BE2C (cell line): ENCODE measurements at regions not wholly inside any gene's neighbourhood (a gene's known extent, or its start where the extent isn't known, plus 50 kb on each side); places are given as distances from the start of the nearest gene placed in this dataset.
A peak's percentile ranks its signal among the peaks of the same experiment; 100 is the strongest.

ENCODE experiments used
- DNase-seq: peaks from one replicate; pipeline ENCODE4 v3.0.0-alpha.2; 2020
- H3K27me3 ChIP-seq: fragments of 250-450 bp; sonication (Bioruptor Pico); 2 replicates; pipeline ENCODE4 v1.5.1; 2020; ENCODE audit warnings: mild to moderate bottlenecking
- H3K36me3 ChIP-seq: fragments of 250-450 bp; sonication (Bioruptor Pico); 2 replicates; pipeline ENCODE4 v1.5.1; 2020; ENCODE audit warnings: mild to moderate bottlenecking
- H3K4me1 ChIP-seq: fragments of 250-450 bp; sonication (Bioruptor Pico); 2 replicates; pipeline ENCODE4 v1.5.1; 2020
- H3K4me3 ChIP-seq: 2 replicates; pipeline ENCODE4 v1.5.1; 2011; ENCODE audit warnings: low read depth, low read length
- H3K9me3 ChIP-seq: fragments of 250-450 bp; sonication (Bioruptor Pico); 2 replicates; pipeline ENCODE4 v1.5.1; 2020
- TF ChIP-seq, protein P1 (sequence below): IDR thresholded peaks from 2 replicates; pipeline ENCODE4 v1.5.1; 2012; ENCODE audit warnings: mild to moderate bottlenecking, low read depth, low read length

DNA sequence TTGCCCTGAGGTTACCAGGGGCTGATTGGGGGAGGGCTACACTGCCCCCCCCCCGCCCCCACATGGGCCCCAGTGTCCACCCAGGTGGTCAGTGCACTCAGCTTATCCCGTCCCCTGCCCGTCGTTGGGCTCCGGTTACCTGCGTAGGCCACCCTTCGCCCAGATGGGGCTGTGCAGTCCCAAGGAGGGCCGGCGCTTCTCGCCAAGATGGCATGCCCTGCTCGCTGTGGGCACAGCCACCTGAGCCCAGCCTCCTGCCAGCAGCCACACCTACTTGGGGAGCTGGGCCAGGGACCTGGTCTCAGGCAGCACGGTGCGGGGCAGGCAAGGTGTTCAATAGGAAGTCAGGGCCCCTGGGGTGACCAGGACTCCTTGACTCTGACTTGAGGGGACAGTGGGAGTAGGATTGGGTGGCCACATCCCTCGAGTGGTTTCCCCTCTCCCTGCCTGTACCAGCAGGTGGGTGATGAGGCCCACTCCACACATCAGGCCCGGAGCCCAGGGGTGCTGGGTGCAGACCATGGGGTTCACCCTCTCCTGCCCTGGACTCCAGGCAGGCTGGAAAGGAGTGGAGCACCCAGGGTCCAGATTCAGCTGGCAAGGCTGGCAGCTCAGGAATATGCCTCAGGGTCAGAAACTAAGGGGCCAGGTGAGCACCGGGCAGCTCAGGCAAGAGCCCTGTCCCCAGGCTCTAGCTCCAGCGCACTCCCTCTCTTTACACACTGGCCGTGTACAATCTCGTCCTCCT lies 170.3 kb downstream of the GLI2 start:
- TF ChIP-seq, protein P1, sequence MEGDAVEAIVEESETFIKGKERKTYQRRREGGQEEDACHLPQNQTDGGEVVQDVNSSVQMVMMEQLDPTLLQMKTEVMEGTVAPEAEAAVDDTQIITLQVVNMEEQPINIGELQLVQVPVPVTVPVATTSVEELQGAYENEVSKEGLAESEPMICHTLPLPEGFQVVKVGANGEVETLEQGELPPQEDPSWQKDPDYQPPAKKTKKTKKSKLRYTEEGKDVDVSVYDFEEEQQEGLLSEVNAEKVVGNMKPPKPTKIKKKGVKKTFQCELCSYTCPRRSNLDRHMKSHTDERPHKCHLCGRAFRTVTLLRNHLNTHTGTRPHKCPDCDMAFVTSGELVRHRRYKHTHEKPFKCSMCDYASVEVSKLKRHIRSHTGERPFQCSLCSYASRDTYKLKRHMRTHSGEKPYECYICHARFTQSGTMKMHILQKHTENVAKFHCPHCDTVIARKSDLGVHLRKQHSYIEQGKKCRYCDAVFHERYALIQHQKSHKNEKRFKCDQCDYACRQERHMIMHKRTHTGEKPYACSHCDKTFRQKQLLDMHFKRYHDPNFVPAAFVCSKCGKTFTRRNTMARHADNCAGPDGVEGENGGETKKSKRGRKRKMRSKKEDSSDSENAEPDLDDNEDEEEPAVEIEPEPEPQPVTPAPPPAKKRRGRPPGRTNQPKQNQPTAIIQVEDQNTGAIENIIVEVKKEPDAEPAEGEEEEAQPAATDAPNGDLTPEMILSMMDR, result no peak
- Histone ChIP-seq H3K4me3 (no peak overlapping the region), H3K9me3 (no peaks in the 10 kb centered on the region), H3K4me1 (peaks cover 18% of the 10 kb centered on the region), H3K27me3 (no peaks in the 10 kb centered on the region), H3K36me3 (no peaks in the 10 kb centered on the region)
- no peak for DNase-seq

DNA sequence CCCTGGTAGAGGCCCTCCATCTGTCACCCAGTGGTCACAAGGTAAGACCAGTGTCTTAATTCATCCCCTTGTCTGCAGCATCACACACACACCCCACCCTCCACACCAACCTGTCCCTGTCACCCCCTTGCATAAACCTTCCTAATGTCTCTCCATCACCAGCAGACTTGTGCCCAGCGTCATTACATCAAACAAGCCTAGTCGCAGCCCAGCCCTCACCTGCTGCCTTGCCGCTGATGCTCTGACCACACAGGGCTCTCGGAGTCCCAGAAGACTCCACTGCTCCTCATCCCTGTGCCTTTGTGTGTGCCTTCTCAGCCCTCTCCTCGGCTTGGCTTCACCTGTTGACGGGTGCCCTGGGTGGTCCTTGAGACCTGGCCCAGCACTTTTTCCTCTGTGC lies 171.2 kb downstream of the GLI2 start:
- TF ChIP-seq, protein P1, result no peak

DNA sequence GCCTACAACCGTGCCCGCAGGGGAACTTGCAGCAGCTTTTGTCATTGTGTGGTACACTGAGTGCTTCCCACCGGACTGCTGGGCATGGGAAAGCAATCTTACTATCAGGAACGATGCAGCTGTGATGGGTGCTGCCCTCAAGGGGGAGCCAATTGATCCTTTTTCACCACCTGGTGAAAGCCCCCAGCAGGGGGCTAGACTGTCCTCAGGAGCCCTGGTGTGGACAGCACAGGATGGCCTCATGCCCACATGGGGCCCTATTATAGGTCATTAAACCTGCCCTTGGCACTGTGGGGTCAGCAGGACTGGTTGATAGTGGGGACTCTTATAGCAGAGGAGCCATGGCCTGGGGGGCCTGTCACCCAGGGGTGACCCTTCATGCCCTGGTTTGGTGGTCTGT lies 172.2 kb downstream of the GLI2 start:
- H3K9me3 ChIP-seq, result no peaks in the 10 kb centered on the region
- no peak for DNase-seq
- no peak overlapping the region for H3K4me3 ChIP-seq
- TF ChIP-seq, protein P1, result peak; percentile 21; the same call in 1 of the 2 replicates
- peaks cover 17% of the 10 kb centered on the region for H3K4me1 ChIP-seq
- no peaks in the 10 kb centered on the region for H3K36me3 ChIP-seq
- no peaks in the 10 kb centered on the region for H3K27me3 ChIP-seq

More for the DNA sequence above, 171.2 kb downstream of the GLI2 start:
- Histone ChIP-seq H3K9me3 (no peaks in the 10 kb centered on the region), H3K27me3 (no peaks in the 10 kb centered on the region), H3K4me1 (peaks cover 17% of the 10 kb centered on the region), H3K4me3 (no peak overlapping the region), H3K36me3 (no peaks in the 10 kb centered on the region)
- DNase-seq, result no peak

DNA sequence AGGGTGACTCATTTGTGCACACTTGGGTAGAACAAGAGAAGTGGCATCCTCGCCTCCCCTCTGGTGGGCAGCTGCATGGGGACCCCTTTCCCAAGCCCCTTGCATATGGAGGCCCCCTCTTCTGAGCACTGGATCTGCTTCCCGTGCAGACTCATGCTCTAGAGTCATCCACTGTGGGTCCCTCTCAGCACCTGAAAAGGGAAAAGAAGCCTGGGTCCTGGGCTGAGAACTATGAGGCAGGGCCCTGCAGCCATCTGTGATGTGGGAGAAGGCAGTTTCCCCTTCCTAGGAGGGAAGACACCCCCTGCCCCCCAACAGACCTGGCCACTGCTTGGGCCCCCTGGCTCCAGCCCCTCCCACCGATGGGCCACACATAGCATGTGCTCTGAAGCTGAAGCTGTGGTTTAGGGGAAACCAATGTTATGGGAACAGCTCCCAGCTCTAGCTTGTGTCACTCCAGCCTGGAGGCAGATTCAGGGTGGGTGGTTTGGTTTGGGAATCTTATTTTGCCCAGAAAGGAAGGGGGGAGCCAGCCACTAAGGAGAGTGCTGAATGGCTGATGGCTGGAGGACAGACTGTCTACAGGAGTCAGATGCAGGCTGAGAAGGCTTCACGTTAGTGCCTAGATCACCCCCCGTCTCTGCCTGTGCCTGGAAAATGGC lies 172.8 kb downstream of the GLI2 start:
- Histone ChIP-seq H3K9me3 (no peaks in the 10 kb centered on the region), H3K4me1 (peaks cover 17% of the 10 kb centered on the region), H3K4me3 (no peak overlapping the region), H3K27me3 (no peaks in the 10 kb centered on the region), H3K36me3 (no peaks in the 10 kb centered on the region)
- no peak for DNase-seq
- TF ChIP-seq, protein P1, result no peak

DNA sequence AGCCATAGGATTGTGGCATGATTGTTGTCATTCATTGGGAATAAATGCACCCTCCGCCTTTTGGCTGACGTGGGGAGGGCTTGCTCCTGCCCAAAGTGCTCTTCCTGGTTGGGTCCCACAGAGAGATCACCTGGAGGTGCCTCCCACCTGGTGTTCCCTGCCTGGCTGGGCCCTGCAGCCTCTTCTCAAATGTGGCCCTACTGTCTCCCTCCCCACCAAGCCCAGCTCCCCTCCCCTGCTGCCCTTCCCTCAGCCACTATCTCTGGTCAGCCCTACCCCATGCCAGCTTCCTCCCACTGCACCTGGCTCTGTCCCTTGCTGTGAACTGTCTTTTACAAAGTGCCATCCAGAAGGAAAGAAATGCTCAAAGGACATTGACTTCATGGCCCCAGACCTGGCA lies 173.4 kb downstream of the GLI2 start:
- TF ChIP-seq, protein P1, result no peak
- no peaks in the 10 kb centered on the region for H3K9me3 ChIP-seq
- no peak overlapping the region for H3K4me3 ChIP-seq
- H3K27me3 ChIP-seq, result no peaks in the 10 kb centered on the region
- DNase-seq, result no peak
- peaks cover 15% of the 10 kb centered on the region for H3K4me1 ChIP-seq
- no peaks in the 10 kb centered on the region for H3K36me3 ChIP-seq

DNA sequence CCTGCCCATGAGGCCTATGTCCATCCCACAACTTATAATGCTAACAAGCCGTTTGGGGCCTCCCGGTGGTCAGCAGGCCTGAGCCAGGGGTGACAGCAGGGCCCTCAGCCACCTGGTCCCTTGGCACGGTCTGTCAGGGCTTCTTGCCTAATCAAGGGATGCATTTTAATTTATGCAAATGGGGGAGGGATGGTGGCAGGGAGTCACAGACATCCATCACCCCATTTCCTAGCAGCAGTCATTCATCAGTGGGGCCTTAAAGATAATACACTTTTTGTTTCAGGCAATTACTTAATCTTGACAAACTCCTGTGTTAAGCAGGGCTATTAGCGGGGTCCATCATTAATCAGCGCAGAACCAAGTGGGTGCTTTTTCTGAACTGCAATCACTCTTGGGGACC lies 174.5 kb downstream of the GLI2 start:
- no peaks in the 10 kb centered on the region for H3K9me3 ChIP-seq
- TF ChIP-seq, protein P1, result no peak

More for the DNA sequence above, 174.5 kb downstream of the GLI2 start:
- H3K4me1 ChIP-seq, result peaks cover 12% of the 10 kb centered on the region
- no peak overlapping the region for H3K4me3 ChIP-seq
- no peak for DNase-seq
- no peaks in the 10 kb centered on the region for H3K36me3 ChIP-seq
- H3K27me3 ChIP-seq, result no peaks in the 10 kb centered on the region
